GM19467 (cell line): ENCODE measurements at regions not wholly inside any gene's neighbourhood (a gene's known extent, or its start where the extent isn't known, plus 50 kb on each side); places are given as distances from the start of the nearest gene placed in this dataset.

ENCODE experiments used
- ATAC-seq: cut with Tn5 transposase; IDR thresholded peaks from one replicate; pipeline ENCODE4 v1.9.1; 2021; ENCODE audit warnings: mild to moderate bottlenecking, moderate library complexity; ENCODE audit not compliant: unreplicated experiment

DNA sequence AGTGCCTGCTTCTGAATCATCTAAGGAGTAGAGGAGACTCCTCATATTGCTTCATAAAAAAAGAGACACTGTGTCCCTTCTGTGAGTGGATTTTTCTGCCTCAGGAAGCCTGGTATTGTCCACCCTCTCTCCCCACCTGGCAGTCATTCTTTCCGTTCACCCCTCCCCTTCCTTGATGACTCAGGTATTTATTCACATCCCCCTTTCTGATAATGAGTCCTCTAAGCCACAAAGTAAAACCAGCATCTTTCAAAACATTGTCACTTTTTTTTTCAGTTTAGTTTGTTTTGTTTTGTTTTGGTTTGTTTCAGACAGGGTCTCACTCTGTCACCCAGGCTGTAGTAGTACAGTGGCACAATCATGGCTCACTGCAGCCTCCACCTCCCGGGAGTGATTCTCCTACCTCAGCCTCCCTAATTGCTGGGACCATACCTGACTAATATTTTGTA lies 65.2 kb upstream of the UBE2E1 start:
- peak; percentile 82 for ATAC-seq

DNA sequence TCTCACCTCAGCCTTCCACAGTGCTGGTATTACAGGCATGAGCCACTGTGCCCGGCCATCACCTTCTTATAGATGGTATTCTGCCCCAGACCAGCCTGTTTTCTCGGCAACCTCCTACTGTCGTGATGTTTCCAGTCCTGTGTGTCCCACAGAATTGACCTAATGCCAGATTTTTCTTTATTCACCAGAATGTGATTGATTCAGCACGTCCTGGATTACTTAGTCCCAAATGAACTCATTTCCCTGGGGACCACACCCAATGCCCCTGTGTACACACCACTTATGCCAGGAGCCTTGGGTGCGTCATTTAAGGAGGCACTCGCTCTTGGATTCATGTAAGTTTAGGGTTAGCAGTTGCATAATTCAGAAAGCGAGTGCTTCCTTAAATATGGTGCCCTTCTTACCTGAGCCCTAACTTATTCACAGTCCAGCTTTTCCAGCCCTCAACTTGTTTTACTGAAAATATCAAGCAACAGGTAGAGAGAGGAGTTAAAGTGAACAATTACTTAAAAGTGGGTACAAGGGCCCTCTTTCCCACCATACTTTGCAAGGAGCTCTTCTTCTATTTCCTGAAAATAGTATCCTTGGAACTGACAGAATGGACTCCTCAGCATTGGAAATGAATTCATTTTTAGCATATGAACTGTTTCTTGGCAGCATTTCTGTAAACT lies 64.6 kb upstream of the UBE2E1 start:
- ATAC-seq = no peak

DNA sequence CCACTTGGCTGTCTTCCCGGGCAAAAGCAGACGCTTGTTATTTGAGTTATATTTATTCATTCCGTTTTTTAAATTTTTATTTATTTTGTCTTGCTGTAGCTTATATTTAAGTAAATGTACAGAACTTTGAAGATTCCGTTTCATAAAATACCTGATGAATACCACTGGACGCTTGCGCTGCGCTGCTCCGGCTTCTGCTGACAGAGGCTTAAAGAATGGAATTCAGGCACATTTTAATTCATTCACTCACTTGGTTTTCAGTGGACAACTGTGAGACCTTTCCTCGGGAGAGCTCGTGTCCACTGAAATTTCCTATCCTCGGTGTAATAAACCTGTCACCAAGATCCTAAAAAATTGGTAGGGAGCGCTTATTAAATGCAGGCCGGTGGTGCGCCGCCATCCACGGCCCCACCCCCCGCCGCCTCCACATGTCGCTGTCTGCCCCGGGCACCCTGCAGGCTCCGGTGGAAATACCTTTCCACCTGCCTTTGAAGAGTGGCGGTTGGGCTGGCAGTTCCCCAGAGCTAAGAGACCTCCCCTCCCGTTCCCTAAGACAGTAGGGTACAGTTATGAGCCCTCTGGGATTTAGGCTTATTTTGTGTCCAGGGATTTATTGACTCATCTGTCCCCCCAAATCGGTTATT lies 62.5 kb upstream of the UBE2E1 start:
- ATAC-seq = no peak

DNA sequence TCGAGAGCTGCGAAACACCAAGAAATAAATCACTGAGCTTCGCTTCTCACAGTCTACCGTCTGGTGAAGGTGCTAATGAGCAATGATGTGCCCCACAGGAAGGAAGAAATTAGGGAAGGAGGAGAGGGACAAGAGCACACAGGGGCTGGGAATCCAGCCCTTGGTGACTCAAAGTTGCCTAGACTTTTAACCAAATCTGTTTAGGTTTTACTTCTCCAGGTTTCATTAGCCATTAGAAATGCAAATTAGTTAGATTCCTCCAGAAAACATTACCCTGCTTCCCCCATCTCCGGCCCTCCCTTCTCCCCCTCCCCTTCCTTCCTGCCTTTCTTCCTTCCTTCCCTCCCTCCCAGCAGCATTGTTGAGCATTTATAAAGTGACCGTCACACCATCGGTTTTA lies 59.3 kb upstream of the UBE2E1 start:
- no peak for ATAC-seq

DNA sequence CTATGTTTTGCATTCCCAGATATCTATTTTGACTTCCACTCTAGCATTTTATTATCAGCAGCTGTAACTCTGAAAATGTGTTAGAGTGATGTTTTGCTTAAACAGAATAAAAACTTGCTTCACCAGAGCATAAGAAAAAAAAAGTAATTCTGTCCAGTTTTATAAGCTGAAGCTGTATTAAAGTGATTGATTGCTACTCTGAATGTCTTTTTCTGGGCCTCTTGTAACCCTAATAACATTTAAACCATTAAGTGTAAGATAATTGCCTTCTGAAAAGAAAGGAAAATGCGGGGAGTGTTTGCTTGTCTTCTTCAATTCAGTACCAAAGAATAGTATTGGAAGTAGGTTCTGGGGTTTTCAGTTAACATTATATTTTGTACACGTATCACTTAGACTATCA lies 57.9 kb upstream of the UBE2E1 start:
- ATAC-seq = no peak

DNA sequence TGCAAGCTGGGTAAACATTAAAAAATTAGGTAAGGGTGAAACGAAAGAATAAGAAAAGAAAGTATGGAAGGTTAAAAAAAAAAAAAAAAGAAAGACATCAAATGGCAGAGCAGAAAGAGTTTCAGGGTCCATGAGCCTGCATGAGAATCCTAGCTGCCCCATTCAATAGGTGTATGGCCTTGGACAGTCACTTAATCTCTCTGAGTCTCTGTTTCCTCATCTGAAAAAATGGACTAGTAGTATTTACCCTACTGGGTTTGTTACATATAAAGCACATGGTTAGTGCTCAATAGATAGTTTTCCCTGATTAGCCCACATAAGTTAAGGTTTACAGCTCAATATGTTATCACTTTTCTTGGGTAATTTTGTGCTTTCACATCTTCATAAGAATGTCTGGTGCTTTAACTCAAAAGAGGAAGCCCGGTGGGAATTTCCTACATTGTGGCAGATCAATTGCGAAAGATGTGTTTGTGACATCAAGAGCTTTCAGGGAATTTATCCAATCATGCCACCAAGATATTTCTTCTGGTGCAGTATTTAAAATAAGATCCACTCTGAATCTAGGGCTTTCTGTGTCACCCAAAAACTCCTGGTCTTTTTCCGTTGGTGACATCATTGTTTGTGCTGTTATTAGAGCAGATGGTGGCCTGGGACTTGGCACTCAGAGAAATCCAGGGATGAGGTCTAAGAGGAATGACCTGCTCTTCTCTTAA lies 57.2 kb upstream of the UBE2E1 start:
- no peak for ATAC-seq

DNA sequence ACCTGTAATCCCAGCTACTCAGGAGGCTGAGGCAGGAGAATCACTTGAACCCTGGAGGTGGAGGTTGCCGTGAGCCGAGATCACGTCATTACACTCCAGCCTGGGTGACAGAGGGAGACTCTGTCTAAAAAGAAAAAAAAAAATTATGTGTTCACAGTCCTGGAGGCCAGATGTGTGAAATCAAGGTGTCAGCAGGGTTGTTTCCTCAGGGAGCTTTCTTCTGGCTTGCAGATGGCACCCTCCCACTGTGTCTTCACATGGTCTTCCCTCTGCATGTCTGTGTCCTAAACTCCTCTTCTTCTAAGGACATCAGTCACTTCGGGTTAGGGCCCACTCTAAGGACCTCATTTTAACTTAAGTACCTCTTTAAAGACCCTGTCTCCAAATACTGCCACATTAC lies 56.1 kb upstream of the UBE2E1 start:
- no peak for ATAC-seq

DNA sequence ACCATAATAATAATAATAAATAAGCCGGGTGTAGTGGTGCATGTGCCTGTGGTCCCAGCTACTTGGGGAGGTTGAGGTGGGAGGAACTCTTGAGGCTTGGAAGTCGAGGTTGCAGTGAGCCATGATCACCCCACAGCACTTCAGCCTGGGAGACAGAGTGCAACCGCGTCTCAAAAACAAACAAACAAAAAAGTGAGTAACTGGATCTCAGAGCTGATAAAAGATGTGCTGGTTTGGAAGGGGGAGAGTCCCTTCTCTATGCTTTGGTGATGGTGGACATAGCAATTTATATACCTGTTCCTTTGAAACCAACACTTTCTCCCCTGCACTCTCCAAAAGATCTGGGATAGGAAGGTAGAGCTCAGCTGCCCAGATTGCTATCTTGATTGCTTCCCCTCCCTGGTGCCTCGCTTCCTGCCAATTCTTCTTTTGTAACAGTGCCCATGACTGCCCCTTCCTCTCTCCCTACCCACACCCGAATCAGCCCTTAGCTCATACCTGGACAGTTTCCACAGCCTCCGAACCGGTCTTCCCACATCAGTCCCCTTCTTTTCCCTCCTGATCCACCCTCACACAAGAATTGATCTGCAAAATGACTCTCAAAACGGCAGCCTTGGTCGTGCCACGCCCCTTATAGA lies 55.1 kb upstream of the UBE2E1 start:
- ATAC-seq = no peak

DNA sequence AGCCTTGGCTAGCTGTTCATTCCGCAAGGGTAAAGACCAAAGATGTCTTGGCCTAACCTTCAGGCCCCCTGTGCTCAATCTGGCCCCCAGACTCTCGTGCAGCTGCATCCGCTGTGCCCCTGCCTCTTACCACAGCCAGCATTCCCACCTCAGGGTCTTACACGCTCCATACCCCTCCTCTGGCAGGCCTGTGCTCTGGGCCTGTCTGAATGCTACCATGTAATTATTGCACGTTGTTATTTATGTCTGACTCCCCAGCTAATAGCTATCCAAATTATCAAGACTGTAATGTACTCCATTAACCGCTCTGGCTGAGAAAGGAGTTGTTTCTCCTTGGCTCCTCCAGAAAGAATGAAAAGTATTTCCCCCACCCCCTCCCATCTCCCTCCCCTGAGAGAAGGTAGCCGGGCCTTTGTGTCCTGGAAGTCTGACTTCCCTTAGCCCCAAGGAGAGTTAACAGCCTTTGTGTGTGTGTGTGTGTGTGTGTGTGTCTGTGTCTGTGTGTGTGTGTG lies 54.5 kb upstream of the UBE2E1 start:
- ATAC-seq = no peak

DNA sequence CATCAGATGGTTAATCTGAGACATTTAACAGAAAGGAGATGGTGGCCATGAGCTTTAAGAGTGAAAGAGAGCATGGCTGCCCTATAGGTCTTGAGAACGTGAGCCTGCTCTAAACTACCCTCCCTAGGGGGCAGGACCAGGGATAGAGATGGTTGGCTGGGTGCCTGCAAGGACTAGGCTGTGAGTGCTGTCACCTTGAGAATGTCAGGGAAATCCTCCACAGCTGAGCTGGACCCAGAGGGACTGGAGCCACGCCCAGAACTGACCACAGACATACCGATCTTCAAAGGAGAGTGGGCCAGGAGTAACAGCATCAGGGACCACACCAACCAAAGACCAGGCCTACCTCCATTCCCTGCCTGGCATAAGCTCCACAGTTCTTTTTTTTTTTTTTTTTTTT lies 53.6 kb upstream of the UBE2E1 start:
- no peak for ATAC-seq

DNA sequence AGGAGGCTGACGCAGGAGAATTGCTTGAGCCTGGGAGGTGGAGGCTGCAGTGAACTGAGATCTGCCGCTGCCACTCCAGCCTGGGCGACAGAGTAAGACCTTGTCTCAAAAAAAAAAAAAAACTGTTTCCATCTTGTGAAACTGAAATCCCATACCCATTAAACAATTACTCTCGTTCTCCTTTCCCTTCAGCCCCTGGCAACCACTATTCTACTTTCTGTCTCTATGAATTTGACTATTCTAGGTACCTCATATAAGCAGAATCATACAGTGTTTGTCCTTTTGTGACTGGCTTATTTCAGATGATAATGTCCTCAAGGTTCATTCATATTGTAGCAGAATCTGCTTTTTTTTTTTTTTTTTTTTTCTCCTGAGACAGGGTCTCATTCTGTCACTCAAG lies 51.5 kb upstream of the UBE2E1 start:
- no peak for ATAC-seq
